ENCODE measurements at regions not wholly inside any gene's neighbourhood (a gene's known extent, or its start where the extent isn't known, plus 50 kb on each side); places are given as distances from the start of the nearest gene placed in this dataset.

GRCh38 chr2:146246736-146247523 lies 1597.9 kb upstream of the ACVR2A start:
- TF ChIP-seq CTCF (IDR thresholded peaks at IDR 0.05), result no peak
- no peak for ATAC-seq
- DNase-seq, result no peak
- H3K9me3 ChIP-seq, result no peaks in the 10 kb centered on the region
- no peaks in the 10 kb centered on the region for H3K4me1 ChIP-seq
- H3K27me3 ChIP-seq (ENCODE audit: insufficient read depth in 3 of 3, low read length in 2 of 3), result no peaks in the 10 kb centered on the region
- no peaks in the 10 kb centered on the region for H3K36me3 ChIP-seq (ENCODE audit: insufficient read depth in 1 of 2, low read depth in 1 of 2)
- intact Hi-C loops (cut with DNase I), result no loop called here
- H3K4me3 ChIP-seq, result no peak overlapping the region
- 0% methylated on average over 1 of the region's 1 CpG for WGBS, 3 donors
- no peak overlapping the region for H3K27ac ChIP-seq

- intact Hi-C loops (cut with DNase I), result no loop called here
- 33 to 39% (median 34%) methylated on average over 3 of the region's 3 CpGs for WGBS, 3 donors
- Histone ChIP-seq H3K4me1 (no peaks in the 10 kb centered on the region), H3K36me3 (ENCODE audit: insufficient read depth in 1 of 2, low read depth in 1 of 2) (no peaks in the 10 kb centered on the region), H3K4me3 (no peak overlapping the region), H3K27ac (no peak overlapping the region), H3K27me3 (ENCODE audit: insufficient read depth in 3 of 3, low read length in 2 of 3) (no peaks in the 10 kb centered on the region), H3K9me3 (no peaks in the 10 kb centered on the region)
- no peak for TF ChIP-seq CTCF (IDR thresholded peaks at IDR 0.05)
- ATAC-seq (no peak), DNase-seq (no peak)
These were observed 1598.7 kb upstream of the ACVR2A start for GRCh38 chr2:146246002-146246735.

- WGBS, 3 donors, result 77 to 83% (median 80%) methylated on average over 2 of the region's 2 CpGs
- Histone ChIP-seq H3K4me3 (no peak overlapping the region), H3K9me3 (no peaks in the 10 kb centered on the region), H3K4me1 (no peaks in the 10 kb centered on the region), H3K27ac (no peak overlapping the region), H3K27me3 (ENCODE audit: insufficient read depth in 3 of 3, low read length in 2 of 3) (no peaks in the 10 kb centered on the region), H3K36me3 (ENCODE audit: insufficient read depth in 1 of 2, low read depth in 1 of 2) (no peaks in the 10 kb centered on the region)
- TF ChIP-seq CTCF (IDR thresholded peaks at IDR 0.05), result no peak
- DNase-seq (no peak), ATAC-seq (no peak)
- intact Hi-C loops (cut with DNase I), result no loop called here
These were observed 1600.0 kb upstream of the ACVR2A start for GRCh38 chr2:146244830-146245229.

GRCh38 chr2:146244131-146244530 lies 1600.7 kb upstream of the ACVR2A start:
- ATAC-seq, result no peak
- no peak overlapping the region for H3K4me3 ChIP-seq
- no peaks in the 10 kb centered on the region for H3K4me1 ChIP-seq
- 20 to 26% (median 25%) methylated on average over 2 of the region's 2 CpGs for WGBS, 3 donors
- DNase-seq, result no peak
- no peak overlapping the region for H3K27ac ChIP-seq
- H3K27me3 ChIP-seq (ENCODE audit: insufficient read depth in 3 of 3, low read length in 2 of 3), result no peaks in the 10 kb centered on the region
- no peak for TF ChIP-seq CTCF (IDR thresholded peaks at IDR 0.05)
- H3K36me3 ChIP-seq (ENCODE audit: insufficient read depth in 1 of 2, low read depth in 1 of 2), result no peaks in the 10 kb centered on the region
- H3K9me3 ChIP-seq, result no peaks in the 10 kb centered on the region
- intact Hi-C loops (cut with DNase I), result no loop called here

All from psoas muscle (tissue), 7 donors.